Adrenal gland (tissue), 9 donors: ENCODE measurements at regions not wholly inside any gene's neighbourhood (a gene's known extent, or its start where the extent isn't known, plus 50 kb on each side); places are given as distances from the start of the nearest gene placed in this dataset.

Experiments used
- DNase-seq, 7 donors: peaks; one replicate each; pipeline ENCODE4 v3.0.0-alpha.2; 2019 to 2020
- H3K27ac ChIP-seq, 5 donors: fragments of 200-600 bp; sonication (generic) in 4 of 5; 1 replicate in 3 of 5; 2 replicates in 2 of 5; pipeline versions ENCODE4 v1.5.1 to v1.8.0; 2016 to 2020; ENCODE audit warnings: mild to moderate bottlenecking in 1 of 5
- H3K27me3 ChIP-seq: fragments of 200-600 bp; 2 replicates; pipeline ENCODE4 v1.8.0; 2021
- H3K36me3 ChIP-seq, 2 donors: fragments of 200-600 bp; replicated peaks in 1 of 2; 1 replicate in 1 of 2; 2 replicates in 1 of 2; pipeline versions ENCODE4 v1.5.1 to v1.8.0; 2018 to 2022
- H3K4me1 ChIP-seq, 2 donors: fragments of 200-600 bp; replicated peaks in 1 of 2; 1 replicate in 1 of 2; 2 replicates in 1 of 2; pipeline versions ENCODE4 v1.5.1 to v1.8.0; 2018 to 2021
- H3K4me3 ChIP-seq, 4 donors: fragments of 200-600 bp; sonication (generic) in 3 of 4; one replicate each; pipeline ENCODE4 v1.5.1; 2016 to 2018
- H3K9me3 ChIP-seq, 3 donors: fragments of 200-600 bp; sonication (generic) in 1 of 3; replicated peaks in 1 of 3; 1 replicate in 2 of 3; 2 replicates in 1 of 3; pipeline versions ENCODE4 v1.5.1 to v1.8.0; 2016 to 2021
- POLR2A ChIP-seq, 2 donors: fragments of 450-650 bp; IDR thresholded peaks; one replicate each; pipeline ENCODE4 v1.6.1; 2017; ENCODE audit warnings: antibody characterized with exemption in 2 of 2, mild to moderate bottlenecking in 2 of 2, moderate library complexity in 1 of 2
- WGBS, 4 donors: extraction: QIAGEN DNeasy Blood & Tissue Kit in 2 of 4; methylation state at CpG; one replicate each; pipeline versions ENCODE4 v1.1.5 to v1.1.7; 2013 to 2017; 5-methylcytosine and 5-hydroxymethylcytosine counted together
- intact Hi-C, 2 donors: fragments of 100-400 bp; cut with DNase I; formaldehyde crosslinking; loops; one replicate each; pipeline versions ENCODE4 v1.14.1 to v1.15.0; 2022 to 2023
- TF ChIP-seq, protein P1 (sequence below), 6 experiments: fragments of 450-650 bp in 4 of 6; fragments of 200-600 bp in 2 of 6; sonication (generic) in 1 of 6; IDR thresholded peaks; 1 replicate in 5 of 6; 2 replicates in 1 of 6; pipeline versions ENCODE4 v1.5.1 to v1.8.0; 2016 to 2021; ENCODE audit warnings: antibody characterized with exemption in 6 of 6, mild to moderate bottlenecking in 2 of 6, moderate library complexity in 1 of 6
- donor health status: healthy with polysubstance abuse.
- donor health status: Bipolar disorder and iron deficiency.
- donor health status: DM: yes; HTN: yes; CAD: no.
- donor health status: DM: no; HTN: no; CAD: no.
- donor health status: DM: no; HTN: no; CAD: no.

DNA sequence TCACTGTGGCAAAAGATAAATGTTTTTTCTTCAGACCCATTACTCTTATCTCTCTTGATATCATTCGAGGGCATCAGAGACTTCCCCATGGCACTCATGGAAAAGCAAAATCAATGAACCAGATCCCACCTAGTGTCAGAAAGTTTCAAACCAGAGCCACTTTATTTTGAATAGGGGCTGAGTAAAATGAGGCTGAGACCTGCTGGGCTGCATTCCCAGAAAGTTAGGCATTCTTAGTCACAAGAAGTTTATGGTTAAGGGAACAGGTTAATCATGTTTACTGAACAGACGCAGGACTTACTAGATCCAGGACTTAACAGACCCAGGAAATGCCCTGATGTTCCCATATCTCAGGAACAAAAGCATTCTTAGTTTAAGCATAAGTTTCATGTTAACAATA lies 369.9 kb downstream of the BTBD3 start:
- Histone ChIP-seq H3K9me3 (no peaks in the 10 kb centered on the region), H3K27me3 (no peaks in the 10 kb centered on the region), H3K4me3 (no peak overlapping the region), H3K36me3 (no peaks in the 10 kb centered on the region), H3K4me1 (no peaks in the 10 kb centered on the region), H3K27ac (no peak overlapping the region)
- TF ChIP-seq, protein P1, sequence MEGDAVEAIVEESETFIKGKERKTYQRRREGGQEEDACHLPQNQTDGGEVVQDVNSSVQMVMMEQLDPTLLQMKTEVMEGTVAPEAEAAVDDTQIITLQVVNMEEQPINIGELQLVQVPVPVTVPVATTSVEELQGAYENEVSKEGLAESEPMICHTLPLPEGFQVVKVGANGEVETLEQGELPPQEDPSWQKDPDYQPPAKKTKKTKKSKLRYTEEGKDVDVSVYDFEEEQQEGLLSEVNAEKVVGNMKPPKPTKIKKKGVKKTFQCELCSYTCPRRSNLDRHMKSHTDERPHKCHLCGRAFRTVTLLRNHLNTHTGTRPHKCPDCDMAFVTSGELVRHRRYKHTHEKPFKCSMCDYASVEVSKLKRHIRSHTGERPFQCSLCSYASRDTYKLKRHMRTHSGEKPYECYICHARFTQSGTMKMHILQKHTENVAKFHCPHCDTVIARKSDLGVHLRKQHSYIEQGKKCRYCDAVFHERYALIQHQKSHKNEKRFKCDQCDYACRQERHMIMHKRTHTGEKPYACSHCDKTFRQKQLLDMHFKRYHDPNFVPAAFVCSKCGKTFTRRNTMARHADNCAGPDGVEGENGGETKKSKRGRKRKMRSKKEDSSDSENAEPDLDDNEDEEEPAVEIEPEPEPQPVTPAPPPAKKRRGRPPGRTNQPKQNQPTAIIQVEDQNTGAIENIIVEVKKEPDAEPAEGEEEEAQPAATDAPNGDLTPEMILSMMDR (IDR thresholded peaks at IDR 0.05) = no peak
- no peak for TF ChIP-seq POLR2A (IDR thresholded peaks at IDR 0.05)
- intact Hi-C loops = no loop called here
- WGBS, 4 donors = 42 to 71% (median 56%) methylated on average over 2 of the region's 2 CpGs
- no peak for DNase-seq

DNA sequence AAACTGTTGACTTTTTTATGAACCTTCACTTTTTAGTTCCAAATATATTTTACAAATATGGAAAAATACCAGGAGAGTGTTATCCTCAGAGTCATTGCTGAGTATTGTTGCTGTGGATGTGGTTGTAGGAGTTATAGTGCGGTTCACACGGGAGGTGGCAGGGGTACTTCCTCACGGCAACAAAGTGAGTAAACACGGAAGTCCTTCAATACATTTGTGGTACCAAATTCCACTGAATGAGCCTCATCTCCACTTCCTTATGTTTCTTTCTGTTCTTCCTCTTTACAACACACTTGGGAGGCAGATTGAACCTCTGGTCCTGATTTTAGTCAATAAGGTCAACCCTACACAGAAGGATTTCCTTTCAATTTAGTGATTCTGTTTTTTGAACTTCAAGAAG lies 371.8 kb downstream of the BTBD3 start:
- WGBS, 4 donors = 72 to 84% (median 80%) methylated on average over 4 of the region's 4 CpGs
- Histone ChIP-seq H3K27ac (no peak overlapping the region), H3K36me3 (no peaks in the 10 kb centered on the region), H3K4me3 (no peak overlapping the region), H3K9me3 (no peaks in the 10 kb centered on the region), H3K27me3 (no peaks in the 10 kb centered on the region), H3K4me1 (no peaks in the 10 kb centered on the region)
- TF ChIP-seq, protein P1 (IDR thresholded peaks at IDR 0.05) = no peak
- TF ChIP-seq POLR2A (IDR thresholded peaks at IDR 0.05) = no peak
- intact Hi-C loops = no loop called here
- no peak for DNase-seq

DNA sequence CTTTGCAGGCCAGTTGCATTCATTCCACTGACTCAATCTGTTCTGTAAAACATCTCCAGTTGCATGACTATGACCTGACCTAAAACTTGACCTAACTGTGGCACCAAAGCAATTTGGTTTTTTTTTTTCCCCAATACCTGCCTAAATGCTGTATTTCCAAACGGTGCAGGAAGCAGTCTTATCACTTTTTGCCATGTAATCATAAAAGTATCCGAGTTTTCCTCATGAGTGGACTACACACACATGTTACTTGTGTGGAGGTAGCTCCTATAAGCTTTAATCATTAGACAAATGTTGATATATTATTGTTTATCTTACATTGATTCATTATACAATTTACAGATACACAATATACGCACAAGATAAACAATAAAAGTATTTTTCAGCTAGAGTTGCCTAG lies 373.7 kb downstream of the BTBD3 start:
- TF ChIP-seq, protein P1 (IDR thresholded peaks at IDR 0.05) = no peak
- no peak for TF ChIP-seq POLR2A (IDR thresholded peaks at IDR 0.05)
- no peaks in the 10 kb centered on the region for H3K4me1 ChIP-seq
- no peak for DNase-seq
- WGBS, 4 donors = 47 to 75% (median 62%) methylated on average over 3 of the region's 3 CpGs
- no peak overlapping the region for H3K4me3 ChIP-seq
- no peaks in the 10 kb centered on the region for H3K27me3 ChIP-seq
- H3K36me3 ChIP-seq = no peaks in the 10 kb centered on the region
- H3K9me3 ChIP-seq = no peaks in the 10 kb centered on the region
- no peak overlapping the region for H3K27ac ChIP-seq
- intact Hi-C loops = no loop called here

DNA sequence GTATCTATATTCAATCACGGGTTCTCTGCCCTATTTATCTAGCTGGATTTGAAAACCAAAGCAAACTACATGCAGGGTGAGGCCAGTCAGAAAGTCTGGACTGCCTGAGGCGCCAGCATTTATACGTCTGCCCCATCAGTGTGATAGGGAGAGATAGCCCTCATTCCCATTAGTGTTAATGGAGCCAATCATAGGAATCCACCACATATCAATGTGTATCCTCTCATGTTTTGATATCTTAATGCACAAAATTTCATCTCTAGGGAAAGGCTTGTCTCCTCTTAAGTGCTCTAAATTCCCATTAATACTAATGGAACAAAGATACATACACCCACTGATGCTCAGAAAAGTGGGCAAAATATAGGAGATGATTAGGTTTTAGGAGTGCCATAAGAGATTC lies 376.2 kb downstream of the BTBD3 start:
- TF ChIP-seq, protein P1 (IDR thresholded peaks at IDR 0.05) = no peak
- TF ChIP-seq POLR2A (IDR thresholded peaks at IDR 0.05) = no peak
- H3K4me3 ChIP-seq = no peak overlapping the region
- no peaks in the 10 kb centered on the region for H3K27me3 ChIP-seq
- 54 to 78% (median 67%) methylated on average over 3 of the region's 3 CpGs for WGBS, 4 donors
- DNase-seq = no peak
- no peaks in the 10 kb centered on the region for H3K36me3 ChIP-seq
- H3K27ac ChIP-seq = no peak overlapping the region
- intact Hi-C loops = no loop called here
- peaks cover 0 to 4% (median 0%) of the 10 kb centered on the region in 3 donors for H3K9me3 ChIP-seq
- no peaks in the 10 kb centered on the region for H3K4me1 ChIP-seq
